SK-N-SH (cell line): ENCODE measurements at regions not wholly inside any gene's neighbourhood (a gene's known extent, or its start where the extent isn't known, plus 50 kb on each side); places are given as distances from the start of the nearest gene placed in this dataset.

Experiments
- CTCF ChIA-PET: fragments of 300-600, 350-600 bp; formaldehyde crosslinking; extraction: SDS; loops from one replicate; lab custom pipeline; 2021; lab: Yijun Ruan, JAX
- POLR2A ChIA-PET: fragments of 350-600 bp; sonication (Branson Sonifier 250); formaldehyde crosslinking; extraction: SDS; loops from one replicate; lab custom pipeline; 2020; ENCODE audit warnings: antibody characterized with exemption, inconsistent platforms; lab: Yijun Ruan, JAX
- DNase-seq: peaks from one replicate; pipeline ENCODE4 v3.0.0; 2012
- H2AFZ ChIP-seq: fragments of 200-600 bp; sonication (generic); 2 replicates; pipeline ENCODE4 v1.8.1; 2016; ENCODE audit warnings: antibody characterized with exemption, mild to moderate bottlenecking, low read depth
- H3F3A ChIP-seq: fragments of 200-600 bp; sonication (generic); replicated peaks from 2 replicates; pipeline ENCODE3; 2016; ENCODE audit warnings: antibody characterized with exemption, mild to moderate bottlenecking; ENCODE audit not compliant: insufficient read depth
- H3K27ac ChIP-seq, 2 experiments: fragments of 200-500 bp in 1 of 2; fragments of 200-600 bp in 1 of 2; sonication (Bioruptor generic) in 1 of 2; sonication (generic), shearing (Covaris generic) in 1 of 2; 2 replicates each; pipeline versions ENCODE4 v1.5.1 to v1.6.1; 2014 to 2016; ENCODE audit warnings: low read depth in 2 of 2, inconsistent platforms in 1 of 2, low read length in 1 of 2, mild to moderate bottlenecking in 1 of 2, mixed read lengths in 1 of 2
- H3K27me3 ChIP-seq: fragments of 200-600 bp; sonication (generic), shearing (Covaris generic); 2 replicates; pipeline ENCODE4 v1.6.1; 2016; ENCODE audit warnings: mixed run types; ENCODE audit not compliant: insufficient read depth
- H3K36me3 ChIP-seq, 2 experiments: fragments of 200-500 bp in 1 of 2; fragments of 200-600 bp in 1 of 2; sonication (Bioruptor generic) in 1 of 2; sonication (generic) in 1 of 2; replicated peaks in 1 of 2; 2 replicates each; pipeline versions ENCODE3 to v1.5.1; 2014 to 2016; ENCODE audit warnings: low read length in 1 of 2, mild to moderate bottlenecking in 1 of 2; ENCODE audit not compliant: insufficient read depth in 2 of 2, control insufficient read depth in 1 of 2
- H3K4me1 ChIP-seq, 2 experiments: fragments of 200-500 bp in 1 of 2; fragments of 200-600 bp in 1 of 2; sonication (Bioruptor generic) in 1 of 2; sonication (generic), shearing (Covaris generic) in 1 of 2; 2 replicates each; pipeline versions ENCODE4 v1.5.1 to v1.6.1; 2014 to 2016; ENCODE audit warnings: low read depth in 1 of 2, low read length in 1 of 2, mixed run types in 1 of 2; ENCODE audit not compliant: insufficient read depth in 2 of 2, control insufficient read depth in 1 of 2
- H3K4me2 ChIP-seq: fragments of 200-600 bp; sonication (generic), shearing (Covaris generic); 2 replicates; pipeline ENCODE4 v1.6.1; 2017; ENCODE audit warnings: mixed run types
- H3K4me3 ChIP-seq, 2 experiments: fragments of 200-500 bp in 1 of 2; fragments of 200-600 bp in 1 of 2; sonication (Bioruptor generic) in 1 of 2; sonication (generic), shearing (Covaris generic) in 1 of 2; 2 replicates each; pipeline versions ENCODE4 v1.5.1 to v1.8.1; 2014 to 2016; ENCODE audit warnings: low read depth in 2 of 2, inconsistent platforms in 1 of 2, low read length in 1 of 2, mild to moderate bottlenecking in 1 of 2, mixed read lengths in 1 of 2, moderate library complexity in 1 of 2
- H3K79me2 ChIP-seq: fragments of 200-600 bp; sonication (generic); 2 replicates; pipeline ENCODE4 v1.8.1; 2017; ENCODE audit warnings: mild to moderate bottlenecking; ENCODE audit not compliant: insufficient read depth
- H3K9ac ChIP-seq: fragments of 200-600 bp; sonication (generic); 2 replicates; pipeline ENCODE4 v1.6.1; 2017; ENCODE audit warnings: mixed run types
- H3K9me2 ChIP-seq: fragments of 200-600 bp; sonication (generic); 2 replicates; pipeline ENCODE4 v1.6.1; 2017; ENCODE audit warnings: mixed run types
- H3K9me3 ChIP-seq: fragments of 200-600 bp; sonication (generic); 2 replicates; pipeline ENCODE4 v1.6.1; 2017; ENCODE audit warnings: mixed run types, mild to moderate bottlenecking, moderate library complexity
- H4K20me1 ChIP-seq: fragments of 200-600 bp; sonication (generic); 2 replicates; pipeline ENCODE4 v1.6.1; 2017; ENCODE audit warnings: mild to moderate bottlenecking, mixed run types; ENCODE audit not compliant: insufficient read depth
- ELF1 ChIP-seq: IDR thresholded peaks from 2 replicates; pipeline ENCODE4 v1.4.0; 2012
- EP300 ChIP-seq, 2 experiments: IDR thresholded peaks; 2 replicates each; pipeline versions ENCODE4 v1.4.0 to v1.6.1; 2012; ENCODE audit warnings: borderline replicate concordance in 1 of 2, low read depth in 1 of 2, low read length in 1 of 2
- EZH2phosphoT487 ChIP-seq: fragments of 200-600 bp; sonication (generic); IDR thresholded peaks from 2 replicates; pipeline ENCODE4 v1.6.1; 2017; ENCODE audit warnings: low read depth, mixed run types, mild to moderate bottlenecking, antibody characterized with exemption, moderate library complexity, borderline replicate concordance
- FOXJ3 ChIP-seq: sonication (generic); formaldehyde crosslinking; IDR thresholded peaks from 2 replicates; pipeline ENCODE4 v1.5.1; 2020; ENCODE audit warnings: mild to moderate bottlenecking, missing genetic modification reagents
- GATA2 ChIP-seq: sonication (generic); formaldehyde crosslinking; IDR thresholded peaks from 2 replicates; pipeline ENCODE4 v1.5.0; 2020; ENCODE audit warnings: mild to moderate bottlenecking, missing genetic modification reagents
- MAX ChIP-seq: IDR thresholded peaks from 2 replicates; pipeline ENCODE4 v1.4.0; 2012; ENCODE audit warnings: low read depth
- MEF2A ChIP-seq: IDR thresholded peaks from 2 replicates; pipeline ENCODE4 v1.4.0; 2012; ENCODE audit warnings: low read depth, borderline replicate concordance
- NRF1 ChIP-seq: IDR thresholded peaks from 2 replicates; pipeline ENCODE4 v1.6.1; 2012; ENCODE audit warnings: low read depth, mild to moderate bottlenecking, low read length
- RAD21 ChIP-seq: IDR thresholded peaks from 2 replicates; pipeline ENCODE4 v1.6.1; 2012; ENCODE audit warnings: mild to moderate bottlenecking, low read length
- RCOR1 ChIP-seq: fragments of 150-350 bp; IDR thresholded peaks from 2 replicates; pipeline ENCODE4 v1.6.1; 2017; ENCODE audit warnings: antibody characterized with exemption, low read length
- REST ChIP-seq: IDR thresholded peaks from 2 replicates; pipeline ENCODE4 v1.6.1; 2012; ENCODE audit warnings: mild to moderate bottlenecking, low read depth, low read length, moderate library complexity
- RFX5 ChIP-seq: IDR thresholded peaks from 2 replicates; pipeline ENCODE4 v1.6.1; 2012; ENCODE audit warnings: mild to moderate bottlenecking, improper control_type of control experiment, low read length
- RXRA ChIP-seq: IDR thresholded peaks from 2 replicates; pipeline ENCODE4 v1.4.0; 2012; ENCODE audit warnings: low read depth, mild to moderate bottlenecking, borderline replicate concordance
- SMC3 ChIP-seq: IDR thresholded peaks from 2 replicates; pipeline ENCODE4 v1.6.1; 2012; ENCODE audit warnings: low read depth, low read length, improper control_type of control experiment
- TCF12 ChIP-seq: IDR thresholded peaks from 2 replicates; pipeline ENCODE4 v1.4.0; 2012
- TEAD4 ChIP-seq: IDR thresholded peaks from 2 replicates; pipeline ENCODE4 v1.4.0; 2012; ENCODE audit warnings: mild to moderate bottlenecking, borderline replicate concordance; ENCODE audit not compliant: insufficient read depth
- ZBTB33 ChIP-seq: IDR thresholded peaks from 2 replicates; pipeline ENCODE4 v1.4.0; 2012; ENCODE audit warnings: low read depth, borderline replicate concordance
- WGBS: methylation state at CpG from one replicate; pipeline ENCODE4 v1.1.6; 2017; ENCODE audit warnings: low lambda C conversion rate; 5-methylcytosine and 5-hydroxymethylcytosine counted together
- TF ChIP-seq, protein P1 (sequence below): IDR thresholded peaks from 2 replicates; pipeline ENCODE4; 2012
- TF ChIP-seq, protein P2 (sequence below): fragments of 150-350 bp; IDR thresholded peaks from 2 replicates; pipeline ENCODE4 v1.6.1; 2016; ENCODE audit warnings: mild to moderate bottlenecking, low read depth, low read length

- Histone ChIP-seq H4K20me1 (no peaks in the 10 kb centered on the region), H3F3A (peaks cover 8% of the 10 kb centered on the region), H3K4me3 (no peak overlapping the region), H3K4me2 (no peak overlapping the region), H3K36me3 (no peaks in the 10 kb centered on the region), H3K27me3 (no peaks in the 10 kb centered on the region), H3K9me2 (no peaks in the 10 kb centered on the region), H3K79me2 (no peaks in the 10 kb centered on the region), H3K27ac (no peak overlapping the region), H3K9me3 (no peaks in the 10 kb centered on the region), H2AFZ (no peak overlapping the region), H3K4me1 (peaks cover 2 to 4% of the 10 kb centered on the region in 2 experiments; a peak in 1 of 4 replicates), H3K9ac (no peak overlapping the region)
- DNase-seq, result no peak
- TF ChIP-seq RCOR1, result no peak
- no peak for TF ChIP-seq RFX5
- no peak for TF ChIP-seq ELF1
- TF ChIP-seq FOXJ3 (CRISPR knock-in tag), result no peak
- no peak for TF ChIP-seq TCF12
- no peak for TF ChIP-seq SMC3
- TF ChIP-seq REST, result no peak
- TF ChIP-seq RAD21, result no peak
- TF ChIP-seq MAX, result no peak
- TF ChIP-seq RXRA, result no peak
- TF ChIP-seq, protein P1, sequence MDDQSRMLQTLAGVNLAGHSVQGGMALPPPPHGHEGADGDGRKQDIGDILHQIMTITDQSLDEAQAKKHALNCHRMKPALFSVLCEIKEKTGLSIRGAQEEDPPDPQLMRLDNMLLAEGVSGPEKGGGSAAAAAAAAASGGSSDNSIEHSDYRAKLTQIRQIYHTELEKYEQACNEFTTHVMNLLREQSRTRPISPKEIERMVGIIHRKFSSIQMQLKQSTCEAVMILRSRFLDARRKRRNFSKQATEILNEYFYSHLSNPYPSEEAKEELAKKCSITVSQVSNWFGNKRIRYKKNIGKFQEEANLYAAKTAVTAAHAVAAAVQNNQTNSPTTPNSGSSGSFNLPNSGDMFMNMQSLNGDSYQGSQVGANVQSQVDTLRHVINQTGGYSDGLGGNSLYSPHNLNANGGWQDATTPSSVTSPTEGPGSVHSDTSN, result no peak
- no peak for TF ChIP-seq EP300 (IDR thresholded peaks at IDR 0.05; ENCODE audit: borderline replicate concordance in 1 of 2, low read depth in 1 of 2, low read length in 1 of 2)
- TF ChIP-seq MEF2A, result no peak
- no peak for TF ChIP-seq GATA2
- no peak for TF ChIP-seq EZH2phosphoT487
- TF ChIP-seq ZBTB33, result no peak
- TF ChIP-seq, protein P2, sequence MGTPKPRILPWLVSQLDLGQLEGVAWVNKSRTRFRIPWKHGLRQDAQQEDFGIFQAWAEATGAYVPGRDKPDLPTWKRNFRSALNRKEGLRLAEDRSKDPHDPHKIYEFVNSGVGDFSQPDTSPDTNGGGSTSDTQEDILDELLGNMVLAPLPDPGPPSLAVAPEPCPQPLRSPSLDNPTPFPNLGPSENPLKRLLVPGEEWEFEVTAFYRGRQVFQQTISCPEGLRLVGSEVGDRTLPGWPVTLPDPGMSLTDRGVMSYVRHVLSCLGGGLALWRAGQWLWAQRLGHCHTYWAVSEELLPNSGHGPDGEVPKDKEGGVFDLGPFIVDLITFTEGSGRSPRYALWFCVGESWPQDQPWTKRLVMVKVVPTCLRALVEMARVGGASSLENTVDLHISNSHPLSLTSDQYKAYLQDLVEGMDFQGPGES, result no peak
- TF ChIP-seq TEAD4, result no peak
- no peak for TF ChIP-seq NRF1
- WGBS, result 88% methylated on average over 11 of the region's 11 CpGs
- ChIA-PET CTCF (interaction anchor here (1.0 kb wide), 1 partner anchor 31 kb away, joined by 4 read pairs; no protein-coding TSS in a partner anchor), POLR2A (no interaction called here)
These were observed 216.4 kb downstream of the ANKRD60 start for GRCh38 chr20:58011947-58012610.
